ENCODE measurements at regions not wholly inside any gene's neighbourhood (a gene's known extent, or its start where the extent isn't known, plus 50 kb on each side); places are given as distances from the start of the nearest gene placed in this dataset.

DNA sequence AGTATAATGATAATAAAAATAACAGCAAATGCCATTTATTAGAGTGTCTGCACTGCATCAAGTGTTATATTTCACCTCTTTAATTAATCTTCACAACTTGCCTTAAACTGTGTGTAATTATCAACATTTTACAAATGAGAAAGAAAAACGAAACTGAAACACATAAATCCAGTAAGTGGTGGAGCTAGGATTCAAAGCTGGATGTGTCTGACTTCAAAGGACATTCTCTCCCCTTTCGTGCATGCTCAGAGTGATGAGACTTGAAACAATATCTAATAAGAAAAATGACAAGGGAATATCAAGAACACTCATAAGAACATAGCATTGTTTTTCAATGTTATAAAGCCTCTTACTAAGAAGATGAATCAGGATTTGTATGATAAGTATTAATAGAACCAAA, 78.8 kb downstream of the DUSP6 start:
- TF ChIP-seq EP300 (IDR thresholded peaks at IDR 0.05) (no peak), POLR2A (IDR thresholded peaks at IDR 0.05) (no peak)

Measured in ovary (tissue), 1 donor.